ENCODE measurements at regions not wholly inside any gene's neighbourhood (a gene's known extent, or its start where the extent isn't known, plus 50 kb on each side); places are given as distances from the start of the nearest gene placed in this dataset.

- Histone ChIP-seq H3K27me3 (ENCODE audit: control insufficient read depth, insufficient read depth, low read length) (no peaks in the 10 kb centered on the region), H3K4me3 (ENCODE audit: low read depth, low read length) (no peak overlapping the region), H3K36me3 (ENCODE audit: control insufficient read depth, insufficient read depth, low read length) (no peaks in the 10 kb centered on the region)
- TF ChIP-seq CTCF (IDR thresholded peaks at IDR 0.05; ENCODE audit: insufficient read depth, low read length, poor library complexity, severe bottlenecking) = no peak
- DNase-seq (ENCODE audit: low read depth) = no peak
These were observed 108.1 kb downstream of the RTL9 start for GRCh38 chrX:110466790-110467189.

- Histone ChIP-seq H3K36me3 (ENCODE audit: control insufficient read depth, insufficient read depth, low read length) (no peaks in the 10 kb centered on the region), H3K27me3 (ENCODE audit: control insufficient read depth, insufficient read depth, low read length) (no peaks in the 10 kb centered on the region), H3K4me3 (ENCODE audit: low read depth, low read length) (no peak overlapping the region)
- DNase-seq (ENCODE audit: low read depth) = no peak
- no peak for TF ChIP-seq CTCF (IDR thresholded peaks at IDR 0.05; ENCODE audit: insufficient read depth, low read length, poor library complexity, severe bottlenecking)
These were observed 113.6 kb downstream of the RTL9 start for GRCh38 chrX:110472265-110472664.

- H3K27me3 ChIP-seq (ENCODE audit: control insufficient read depth, insufficient read depth, low read length) = peaks cover 3% of the 10 kb centered on the region
- no peak for TF ChIP-seq CTCF (IDR thresholded peaks at IDR 0.05; ENCODE audit: insufficient read depth, low read length, poor library complexity, severe bottlenecking)
- no peak for DNase-seq (ENCODE audit: low read depth)
- H3K36me3 ChIP-seq (ENCODE audit: control insufficient read depth, insufficient read depth, low read length) = no peaks in the 10 kb centered on the region
- H3K4me3 ChIP-seq (ENCODE audit: low read depth, low read length) = no peak overlapping the region
These were observed 119.1 kb downstream of the RTL9 start for GRCh38 chrX:110477593-110478228.

- Histone ChIP-seq H3K27me3 (ENCODE audit: control insufficient read depth, insufficient read depth, low read length) (no peaks in the 10 kb centered on the region), H3K4me3 (ENCODE audit: low read depth, low read length) (no peak overlapping the region), H3K36me3 (ENCODE audit: control insufficient read depth, insufficient read depth, low read length) (no peaks in the 10 kb centered on the region)
- no peak for DNase-seq (ENCODE audit: low read depth)
- no peak for TF ChIP-seq CTCF (IDR thresholded peaks at IDR 0.05; ENCODE audit: insufficient read depth, low read length, poor library complexity, severe bottlenecking)
These were observed 133.4 kb downstream of the RTL9 start for GRCh38 chrX:110491846-110492620.

GRCh38 chrX:110504947-110505346 lies 146.3 kb downstream of the RTL9 start:
- Histone ChIP-seq H3K36me3 (ENCODE audit: control insufficient read depth, insufficient read depth, low read length) (no peaks in the 10 kb centered on the region), H3K27me3 (ENCODE audit: control insufficient read depth, insufficient read depth, low read length) (peaks cover 2% of the 10 kb centered on the region), H3K4me3 (ENCODE audit: low read depth, low read length) (no peak overlapping the region)
- no peak for TF ChIP-seq CTCF (IDR thresholded peaks at IDR 0.05; ENCODE audit: insufficient read depth, low read length, poor library complexity, severe bottlenecking)
- DNase-seq (ENCODE audit: low read depth) = no peak
